A673 (cell line): ENCODE measurements at regions not wholly inside any gene's neighbourhood (a gene's known extent, or its start where the extent isn't known, plus 50 kb on each side); places are given as distances from the start of the nearest gene placed in this dataset.

Source experiments
- BruUV-seq: library from RNA; stranded (reverse); fragments of 400-500 nt; replicated peaks from 2 replicates; lab custom pipeline; 2021; lab: Mats Ljungman, UMichigan
- CTCF ChIA-PET: fragments of 300-600 bp; sonication (Branson Sonifier 250); formaldehyde crosslinking; loops from one replicate; lab custom pipeline; 2022; ENCODE audit warnings: antibody characterized with exemption; lab: Charles Lee
- POLR2A ChIA-PET: fragments of 300-600 bp; sonication (Branson Sonifier 250); formaldehyde crosslinking; loops from one replicate; lab custom pipeline; 2022; ENCODE audit warnings: antibody characterized with exemption; ENCODE audit not compliant: low non-redundant PET; lab: Charles Lee
- DNase-seq: peaks from one replicate; pipeline ENCODE4 v3.0.0-alpha.2; 2015; ENCODE audit warnings: low spot score
- H3K27ac ChIP-seq: fragments of 200-600 bp; sonication (generic); 2 replicates; pipeline ENCODE4 v1.5.1; 2016; ENCODE audit warnings: mixed run types, low read depth, mild to moderate bottlenecking, mixed read lengths, antibody characterized with exemption, low read length; ENCODE audit not compliant: poor library complexity, severe bottlenecking
- H3K27me3 ChIP-seq: fragments of 200-600 bp; sonication (generic); replicated peaks from 2 replicates; pipeline ENCODE4 v1.6.1; 2017; ENCODE audit warnings: mixed run types, low read depth, mild to moderate bottlenecking, mixed read lengths, antibody characterized with exemption, low read length; ENCODE audit not compliant: insufficient read depth, poor library complexity
- H3K36me3 ChIP-seq: fragments of 200-600 bp; sonication (generic); 2 replicates; pipeline ENCODE4 v1.6.1; 2016; ENCODE audit warnings: mixed run types, mild to moderate bottlenecking, mixed read lengths, antibody characterized with exemption, low read length; ENCODE audit not compliant: insufficient read depth, poor library complexity, severe bottlenecking
- H3K4me1 ChIP-seq: fragments of 200-600 bp; sonication (generic); 2 replicates; pipeline ENCODE4 v1.6.1; 2017; ENCODE audit warnings: mixed run types, mild to moderate bottlenecking, mixed read lengths, antibody characterized with exemption, low read length; ENCODE audit not compliant: insufficient read depth, poor library complexity, severe bottlenecking
- H3K4me3 ChIP-seq: fragments of 200-600 bp; sonication (generic); 2 replicates; pipeline ENCODE4 v1.5.1; 2016; ENCODE audit warnings: low read depth, mixed run types, mild to moderate bottlenecking, mixed read lengths, low read length; ENCODE audit not compliant: poor library complexity, severe bottlenecking
- H3K9me3 ChIP-seq: fragments of 200-600 bp; sonication (generic); 2 replicates; pipeline ENCODE4 v1.6.1; 2016; ENCODE audit warnings: mixed run types, low read depth, mild to moderate bottlenecking, mixed read lengths, antibody characterized with exemption, low read length; ENCODE audit not compliant: poor library complexity, severe bottlenecking
- CTCF ChIP-seq: fragments of 300-800, 200-600 bp; sonication (generic); conservative IDR thresholded peaks from 2 replicates; pipeline ENCODE4 v1.5.1; 2017; ENCODE audit warnings: low read depth, mild to moderate bottlenecking, antibody characterized with exemption, low read length, moderate library complexity, mixed read lengths
- EZH2 ChIP-seq: fragments of 200-600 bp; sonication (generic); IDR thresholded peaks from 2 replicates; pipeline ENCODE4 v1.6.1; 2017; ENCODE audit warnings: borderline replicate concordance, low read depth, mild to moderate bottlenecking, mixed read lengths, antibody characterized with exemption, low read length; ENCODE audit not compliant: poor library complexity, severe bottlenecking
- intact Hi-C: fragments of 100-400 bp; cut with micrococcal nuclease; formaldehyde crosslinking; loops from one replicate; pipeline ENCODE4 v1.10.0; 2022; ENCODE audit not compliant: unreplicated experiment

- H3K27ac ChIP-seq, result no peak overlapping the region
- H3K4me1 ChIP-seq, result peaks cover 14% of the 10 kb centered on the region
- ChIA-PET POLR2A (no interaction called here), CTCF (no interaction called here)
- no TSS peak for BruUV-seq
- no peak for DNase-seq
- intact Hi-C loops, result no loop called here
- TF ChIP-seq CTCF, result no peak
- no peak for TF ChIP-seq EZH2
- H3K4me3 ChIP-seq, result no peak overlapping the region
- no peaks in the 10 kb centered on the region for H3K27me3 ChIP-seq
- H3K36me3 ChIP-seq, result no peaks in the 10 kb centered on the region
- H3K9me3 ChIP-seq, result no peaks in the 10 kb centered on the region
Measured at GRCh38 chr10:29372920-29373319, 84.0 kb downstream of the LYZL1 start.

DNA sequence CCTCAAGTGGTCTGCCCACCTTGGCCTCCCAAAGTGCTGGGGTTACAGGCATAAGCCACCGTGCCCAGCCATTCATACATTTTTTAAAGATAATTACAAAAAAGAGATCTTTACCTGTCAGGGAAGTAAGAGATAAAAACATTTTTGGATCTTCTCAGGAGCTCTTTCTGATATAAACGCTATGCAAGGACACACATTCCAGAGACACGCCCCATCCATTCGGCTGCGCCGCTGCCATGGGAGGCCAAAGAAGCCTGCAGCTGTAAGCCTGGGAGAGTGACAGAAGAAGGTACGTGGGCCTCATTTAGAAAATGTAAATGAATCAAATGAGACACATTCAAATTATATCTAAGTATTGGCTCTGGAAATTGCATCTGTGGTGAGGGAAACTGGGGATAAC is 85.3 kb downstream of the LYZL1 start:
- Histone ChIP-seq H3K27me3 (no peaks in the 10 kb centered on the region), H3K9me3 (no peaks in the 10 kb centered on the region), H3K4me1 (peaks cover 26% of the 10 kb centered on the region), H3K36me3 (no peaks in the 10 kb centered on the region), H3K27ac (no peak overlapping the region), H3K4me3 (no peak overlapping the region)
- BruUV-seq, result no TSS peak
- POLR2A ChIA-PET, result no interaction called here
- TF ChIP-seq EZH2 (no peak), CTCF (no peak)
- intact Hi-C loops, result no loop called here
- CTCF ChIA-PET, result no interaction called here
- no peak for DNase-seq

DNA sequence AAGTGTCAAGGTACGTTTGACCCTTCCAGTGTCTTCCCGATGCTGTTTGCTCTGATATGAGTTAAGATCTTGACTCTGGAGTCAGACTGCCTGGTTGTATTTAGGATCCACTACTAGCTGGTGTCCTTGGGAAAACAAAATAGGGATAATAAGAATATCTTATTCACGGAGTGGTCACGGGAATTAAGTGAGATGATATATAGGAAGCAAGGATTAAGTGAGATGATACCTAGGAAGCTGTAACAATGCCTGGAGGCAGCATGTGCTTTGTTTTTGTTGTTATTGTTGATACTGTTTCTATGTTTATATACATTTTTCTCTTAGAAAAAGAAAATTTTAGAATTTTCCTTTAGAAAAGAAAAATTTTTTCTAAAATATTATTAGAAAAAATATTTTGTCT is 87.0 kb downstream of the LYZL1 start:
- no TSS peak for BruUV-seq
- Histone ChIP-seq H3K36me3 (no peaks in the 10 kb centered on the region), H3K4me3 (no peak overlapping the region), H3K9me3 (no peaks in the 10 kb centered on the region), H3K27me3 (no peaks in the 10 kb centered on the region), H3K4me1 (peaks cover 32% of the 10 kb centered on the region), H3K27ac (no peak overlapping the region)
- intact Hi-C loops, result loop anchor here (5.0 kb wide), 3 partner anchors 71 to 714 kb away; no protein-coding TSS in a partner anchor
- no peak for TF ChIP-seq CTCF
- POLR2A ChIA-PET, result no interaction called here
- DNase-seq, result no peak
- CTCF ChIA-PET, result no interaction called here
